GM21447 (cell line): ENCODE measurements at regions not wholly inside any gene's neighbourhood (a gene's known extent, or its start where the extent isn't known, plus 50 kb on each side); places are given as distances from the start of the nearest gene placed in this dataset.
"Not testable (repeated sequence)": the region's sequence is repeated elsewhere in the genome, so short reads cannot be mapped to it uniquely, and the experiment has no call there.

Experiments
- ATAC-seq: cut with Tn5 transposase; IDR thresholded peaks from one replicate; pipeline ENCODE4 v1.9.1; 2021; ENCODE audit not compliant: unreplicated experiment

DNA sequence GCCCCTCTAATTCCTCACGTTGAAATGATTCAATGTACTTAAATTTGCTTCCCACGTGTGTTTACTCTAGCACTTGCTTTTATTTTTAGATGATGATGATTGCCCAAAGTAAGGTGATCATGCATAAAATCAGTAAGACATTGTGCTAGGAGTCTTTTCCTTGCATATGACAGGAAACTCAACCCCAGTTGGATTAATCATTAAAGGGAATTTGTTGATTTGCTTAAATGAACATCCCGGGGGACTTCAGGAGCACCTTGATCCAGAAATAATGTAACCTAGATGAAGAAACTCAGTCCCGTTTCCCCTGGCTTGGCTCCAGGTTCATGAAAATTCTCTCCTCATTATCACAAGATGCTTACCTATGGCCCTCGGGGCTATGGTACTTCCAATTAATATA lies 106.1 kb upstream of the STC2 start:
- ATAC-seq: no peak

DNA sequence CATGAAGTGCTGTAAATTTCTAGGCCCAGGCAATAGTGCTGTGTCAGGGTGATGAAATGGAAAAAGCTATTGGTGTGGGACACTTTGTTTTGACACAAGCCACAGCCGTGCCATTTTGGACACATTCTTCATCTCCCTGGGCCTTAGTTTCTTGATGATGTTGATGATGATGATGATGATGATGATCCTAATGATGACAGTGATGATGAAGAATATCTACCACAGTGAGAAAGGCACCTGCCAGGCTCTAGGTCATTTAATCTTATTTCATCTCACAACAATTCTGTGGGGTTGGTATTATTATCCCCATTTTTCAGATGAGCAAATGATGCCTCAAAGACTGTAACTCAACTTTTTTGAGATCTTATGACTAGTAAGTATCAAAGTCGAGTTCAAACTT lies 102.2 kb upstream of the STC2 start:
- no peak for ATAC-seq

DNA sequence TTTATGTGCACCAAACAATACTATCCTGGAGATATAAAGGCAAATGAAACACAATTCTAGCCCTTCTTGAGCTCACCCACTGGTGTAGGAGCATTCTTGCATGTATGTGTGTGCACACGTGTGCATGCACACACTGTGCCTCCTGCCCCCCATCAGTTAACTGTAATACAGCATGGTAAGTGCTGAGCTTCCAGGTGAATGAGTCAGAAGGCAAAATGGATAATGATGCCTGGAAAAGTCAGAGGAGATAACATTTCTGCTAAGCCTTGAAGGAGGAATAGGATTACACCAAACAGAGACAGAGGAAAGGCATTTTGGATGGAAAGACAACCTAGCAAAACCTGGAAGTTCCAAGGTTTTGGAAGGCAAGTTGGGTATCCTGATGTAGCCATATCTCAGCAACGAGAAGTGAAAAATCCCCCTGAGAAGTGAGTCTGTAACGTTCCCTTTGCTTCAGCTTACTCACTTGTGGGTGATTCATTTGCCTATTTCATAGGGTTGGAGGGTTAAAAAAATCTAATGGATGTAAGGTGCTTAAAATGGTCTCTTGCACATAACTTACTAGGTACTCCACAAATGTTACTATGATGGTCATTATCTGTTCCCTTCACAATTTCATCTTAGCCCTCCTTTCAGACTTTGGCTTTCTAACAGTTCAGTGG lies 101.4 kb upstream of the STC2 start:
- no peak for ATAC-seq

DNA sequence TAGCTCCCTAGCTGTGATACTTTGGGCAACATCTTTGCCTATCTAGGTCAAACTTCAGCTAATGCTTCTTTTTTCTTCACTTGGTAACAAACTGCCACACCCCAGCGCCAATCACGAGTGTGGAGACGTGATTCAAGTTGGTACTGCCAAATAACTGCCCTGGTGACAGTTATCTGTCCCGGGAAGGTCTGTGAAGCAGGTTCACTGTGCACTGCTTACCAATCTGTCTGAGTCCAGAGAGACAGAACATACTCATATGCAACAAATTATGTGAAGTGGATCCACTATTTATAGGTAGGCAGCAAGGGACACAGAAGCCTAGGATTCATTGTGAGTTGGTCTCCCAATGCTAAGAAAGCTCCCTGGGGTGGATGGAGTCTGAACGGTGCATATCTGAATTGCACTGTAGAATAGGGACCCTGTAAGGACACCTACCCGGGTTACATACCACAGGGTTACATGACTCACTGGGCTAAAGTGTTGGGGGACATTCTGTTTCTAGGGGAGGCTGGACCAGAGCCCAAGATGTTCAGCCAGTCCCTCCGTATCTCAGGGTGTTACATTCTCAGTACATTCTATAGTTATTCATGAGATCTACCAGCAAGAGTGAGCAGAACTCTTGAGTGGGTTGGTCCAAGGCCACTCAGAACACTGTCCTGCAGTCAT lies 95.4 kb upstream of the STC2 start:
- no peak for ATAC-seq

DNA sequence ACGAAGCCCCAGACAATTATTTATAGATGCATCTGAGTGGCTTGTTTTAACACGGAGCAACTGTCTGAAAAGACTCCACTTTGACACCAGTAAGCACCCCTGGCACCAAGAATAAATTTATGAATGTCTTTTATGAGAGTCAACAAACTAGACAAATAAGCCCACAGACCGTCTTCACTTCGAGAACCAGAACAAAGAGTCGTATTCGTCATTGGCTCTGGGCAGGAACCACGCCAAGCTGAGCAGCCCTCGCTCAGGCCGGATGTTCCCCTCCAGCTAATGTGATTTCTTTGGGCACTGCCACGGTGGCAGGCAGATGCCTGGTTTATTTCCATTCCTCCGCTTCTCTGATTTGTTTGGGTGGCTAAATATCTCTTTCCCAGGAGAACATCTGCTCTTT lies 91.9 kb upstream of the STC2 start:
- ATAC-seq: no peak

DNA sequence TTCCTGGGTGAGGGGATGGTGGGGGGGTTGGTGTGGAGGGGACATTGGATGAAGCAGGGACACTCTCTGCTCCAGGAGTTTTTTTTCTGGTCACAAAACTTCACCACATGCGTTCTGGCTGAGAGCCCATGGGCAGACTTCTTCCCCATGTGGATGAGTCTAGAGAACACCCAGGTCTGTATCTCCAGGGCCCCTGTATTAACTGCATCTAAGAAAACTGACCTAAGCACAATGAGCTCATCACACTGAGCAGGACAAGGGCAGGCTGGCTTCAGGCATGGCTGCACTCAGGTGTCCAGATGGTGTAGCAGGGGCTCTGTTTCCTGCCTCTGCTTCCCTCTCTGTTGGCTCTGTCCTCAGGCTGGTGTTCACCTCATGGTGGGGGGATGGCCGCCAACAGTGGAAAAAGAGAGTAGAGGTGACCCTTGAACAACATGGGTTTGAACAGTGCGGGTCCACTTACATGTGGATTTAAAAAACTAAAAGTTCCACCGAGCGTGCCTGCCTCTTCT lies 85.3 kb upstream of the STC2 start:
- ATAC-seq: no peak

DNA sequence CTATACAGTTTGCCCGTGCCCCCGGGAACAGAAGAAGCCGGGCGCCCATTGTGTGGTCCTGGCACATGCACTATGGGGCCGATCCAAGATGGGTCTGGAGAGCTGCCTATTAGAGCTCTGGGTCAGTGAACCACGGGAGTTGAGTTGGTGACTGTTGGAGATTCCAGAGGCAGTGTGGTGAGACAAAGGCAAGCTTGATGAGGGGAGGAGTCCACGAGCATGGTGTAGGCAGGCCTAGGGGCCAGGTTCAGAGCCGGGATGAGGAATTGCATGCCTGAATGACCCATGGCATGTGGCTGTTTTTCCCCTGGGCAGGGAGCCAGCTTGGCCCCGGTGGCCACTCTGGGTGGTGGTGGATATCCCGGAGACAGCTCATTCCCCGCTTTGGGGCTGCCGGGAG lies 84.4 kb upstream of the STC2 start:
- ATAC-seq: no peak

DNA sequence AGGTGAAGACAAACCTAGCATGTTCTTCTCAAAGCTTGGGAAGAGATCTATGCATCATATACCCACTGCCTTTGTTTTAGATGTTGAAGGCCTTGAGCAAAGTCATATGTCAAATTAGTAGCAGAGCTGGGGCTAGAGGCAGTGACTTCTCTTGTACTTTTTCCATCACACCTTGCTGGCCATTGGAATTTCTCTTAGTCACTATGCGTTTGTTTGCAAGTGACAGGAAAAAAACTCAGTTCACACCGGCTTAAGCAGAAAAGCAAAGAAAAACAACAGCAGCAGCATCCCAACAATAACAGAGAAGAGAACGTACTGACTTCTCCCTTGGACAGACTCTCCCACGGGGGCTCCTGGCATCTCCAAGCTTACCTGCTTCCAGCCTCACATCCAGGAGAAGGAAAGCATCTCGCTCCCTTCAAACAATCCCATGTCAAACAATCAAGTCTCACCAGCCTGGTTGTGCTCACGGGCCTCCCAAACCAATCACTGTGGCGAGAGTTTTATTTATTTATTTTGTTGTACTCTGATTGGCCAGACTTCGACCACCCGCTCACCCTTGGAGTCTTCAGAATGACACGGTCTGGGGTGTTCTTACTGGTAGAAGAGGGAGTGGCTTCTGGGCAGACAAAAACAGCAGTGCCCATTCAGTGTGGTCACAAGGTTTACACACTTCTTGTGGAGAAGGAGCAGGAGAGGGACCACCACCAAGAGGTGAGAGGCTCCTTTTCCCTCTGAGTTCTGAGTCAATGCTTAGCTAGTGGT lies 83.8 kb upstream of the STC2 start:
- ATAC-seq: no peak

DNA sequence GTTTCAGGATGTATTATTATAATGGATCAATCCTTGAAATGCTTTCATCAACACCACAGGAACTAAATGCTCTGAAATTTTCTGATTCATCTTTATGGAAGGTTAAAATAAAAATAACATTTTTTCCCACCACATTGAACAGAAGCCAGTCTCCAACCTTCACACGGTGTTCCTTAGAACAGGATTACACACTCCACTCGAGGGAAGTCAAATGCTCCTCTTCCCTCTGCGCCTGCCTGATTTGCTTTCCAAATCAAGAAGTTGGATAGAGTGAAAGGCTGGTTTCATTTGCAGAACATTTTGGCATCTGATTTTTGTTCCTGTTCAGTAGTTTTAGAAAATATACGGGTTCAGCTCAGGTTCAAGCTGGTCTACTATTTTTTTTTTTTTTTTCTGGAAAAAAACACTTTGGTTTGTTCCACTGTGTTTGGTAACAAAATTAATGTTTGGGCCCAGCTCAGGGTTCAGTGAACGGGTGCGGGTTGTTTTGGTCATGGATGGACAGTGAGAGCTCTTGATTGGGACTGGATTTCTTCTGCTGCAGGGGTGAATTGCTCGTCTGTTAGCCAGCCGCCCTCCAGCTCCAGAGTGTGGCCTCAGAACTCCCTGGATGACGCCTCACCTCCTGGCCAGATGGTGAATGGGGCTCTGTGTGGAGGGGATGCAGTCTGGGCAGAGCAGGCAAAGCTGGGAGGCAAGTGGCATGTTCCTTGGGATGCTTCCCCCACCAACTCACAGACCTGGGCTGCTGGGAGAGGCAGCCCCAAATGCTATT lies 82.4 kb upstream of the STC2 start:
- no peak for ATAC-seq

DNA sequence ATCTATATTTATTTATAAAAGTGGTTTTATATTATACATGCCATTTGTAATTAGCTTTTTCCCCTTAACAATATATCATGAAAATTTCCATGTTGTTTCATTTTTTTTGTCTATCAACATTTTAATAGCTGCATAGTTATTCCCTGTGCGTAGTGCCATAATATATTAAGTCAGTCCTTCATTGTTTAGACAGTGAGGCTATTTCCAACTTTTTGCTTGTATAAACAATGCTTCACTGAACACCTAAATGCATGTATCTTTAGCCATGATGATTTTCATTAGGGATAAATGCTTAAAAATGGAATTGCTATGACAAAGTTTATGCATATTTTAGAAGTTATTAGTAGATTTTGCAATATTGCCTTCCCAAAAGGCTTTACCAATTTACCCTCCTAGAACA lies 80.7 kb upstream of the STC2 start:
- ATAC-seq: no peak

DNA sequence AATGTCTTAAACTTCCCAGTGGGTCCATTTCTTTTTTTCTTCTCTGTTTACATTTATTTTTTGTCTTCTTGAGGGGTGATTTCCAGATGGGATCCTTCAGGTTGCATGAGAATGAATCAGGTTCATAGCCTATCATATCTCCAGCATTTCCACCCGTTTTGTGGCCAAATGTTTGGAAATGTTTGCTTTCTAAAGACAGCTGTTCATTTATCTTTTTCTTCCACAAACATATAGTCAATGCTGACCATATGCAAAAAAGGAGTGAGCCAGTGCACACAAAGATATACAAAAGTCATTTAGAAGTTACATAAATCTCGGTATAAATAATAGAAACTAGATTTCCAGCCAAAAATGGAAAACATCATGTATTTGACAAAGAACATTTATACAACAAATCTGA lies 71.6 kb upstream of the STC2 start:
- no peak for ATAC-seq

DNA sequence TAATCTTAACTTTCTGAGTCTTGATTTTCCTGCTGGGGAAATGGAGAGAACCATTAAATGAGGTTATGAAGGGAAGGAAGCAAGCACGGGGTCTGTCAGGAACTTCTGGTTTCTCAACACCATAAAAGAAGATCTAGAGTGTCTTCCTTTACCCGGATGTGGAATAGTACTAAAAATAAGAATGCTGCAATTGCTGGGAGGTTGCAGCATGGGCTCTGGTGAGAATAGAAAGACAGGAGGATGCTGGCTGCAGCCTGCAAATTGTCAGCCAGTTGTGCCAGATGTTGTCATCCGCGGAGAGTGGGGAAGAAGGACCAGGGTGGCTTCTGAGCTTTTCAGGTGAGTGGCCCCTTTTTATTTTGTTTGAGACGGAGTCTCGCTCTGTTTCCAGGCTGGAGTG lies 69.3 kb upstream of the STC2 start:
- ATAC-seq: no peak

DNA sequence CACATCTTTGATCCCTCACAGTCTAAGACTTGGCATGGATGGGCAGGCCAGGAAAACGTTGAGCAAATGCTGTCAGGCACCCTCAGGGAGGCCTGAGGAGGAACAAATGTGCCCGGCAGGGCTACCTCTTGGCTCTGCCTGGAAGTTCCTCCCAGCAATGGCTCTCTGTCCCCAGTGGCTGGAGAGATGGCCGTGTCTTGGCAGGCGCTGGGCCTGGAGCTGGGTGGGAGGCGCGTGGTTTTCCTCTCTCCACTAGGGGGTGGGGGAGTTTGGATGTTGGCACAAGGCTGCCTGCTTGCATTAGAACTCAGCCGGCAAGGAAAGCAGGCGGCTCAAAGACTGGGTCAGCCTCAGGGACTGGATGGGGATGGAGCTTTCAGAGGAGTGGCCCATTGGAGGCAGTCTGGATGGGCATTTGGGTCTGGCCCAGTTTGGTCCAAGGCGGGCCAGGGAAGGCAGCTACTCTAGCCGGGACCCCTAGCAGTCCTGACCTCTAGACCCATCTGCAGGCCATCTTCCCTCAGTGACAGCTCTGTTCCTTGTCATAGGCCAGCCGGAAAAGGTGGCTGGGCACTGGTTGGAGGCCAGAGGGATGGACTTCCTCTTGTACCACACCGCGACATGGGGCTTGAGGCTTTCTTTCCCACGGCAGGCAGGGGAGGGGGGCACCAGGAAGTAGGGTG lies 68.2 kb upstream of the STC2 start:
- no peak for ATAC-seq

DNA sequence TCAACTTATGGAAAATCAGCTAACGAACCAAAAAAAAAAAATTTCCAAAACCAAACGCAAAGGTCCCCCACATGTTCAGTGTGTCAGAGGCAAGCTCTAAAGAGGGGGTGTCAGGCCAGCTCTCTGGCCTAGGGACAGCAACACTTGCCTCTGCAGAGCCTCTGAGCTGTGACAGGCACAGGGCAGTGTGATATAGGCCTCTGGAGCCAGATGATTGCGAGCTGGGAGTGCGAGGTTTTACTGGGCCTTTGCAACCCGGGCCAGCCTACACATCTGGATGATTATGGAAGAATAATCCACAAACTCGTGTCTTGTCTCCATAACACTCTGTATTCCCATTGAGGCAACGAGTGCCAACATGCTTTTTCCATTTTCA lies 67.7 kb upstream of the STC2 start:
- ATAC-seq: no peak

DNA sequence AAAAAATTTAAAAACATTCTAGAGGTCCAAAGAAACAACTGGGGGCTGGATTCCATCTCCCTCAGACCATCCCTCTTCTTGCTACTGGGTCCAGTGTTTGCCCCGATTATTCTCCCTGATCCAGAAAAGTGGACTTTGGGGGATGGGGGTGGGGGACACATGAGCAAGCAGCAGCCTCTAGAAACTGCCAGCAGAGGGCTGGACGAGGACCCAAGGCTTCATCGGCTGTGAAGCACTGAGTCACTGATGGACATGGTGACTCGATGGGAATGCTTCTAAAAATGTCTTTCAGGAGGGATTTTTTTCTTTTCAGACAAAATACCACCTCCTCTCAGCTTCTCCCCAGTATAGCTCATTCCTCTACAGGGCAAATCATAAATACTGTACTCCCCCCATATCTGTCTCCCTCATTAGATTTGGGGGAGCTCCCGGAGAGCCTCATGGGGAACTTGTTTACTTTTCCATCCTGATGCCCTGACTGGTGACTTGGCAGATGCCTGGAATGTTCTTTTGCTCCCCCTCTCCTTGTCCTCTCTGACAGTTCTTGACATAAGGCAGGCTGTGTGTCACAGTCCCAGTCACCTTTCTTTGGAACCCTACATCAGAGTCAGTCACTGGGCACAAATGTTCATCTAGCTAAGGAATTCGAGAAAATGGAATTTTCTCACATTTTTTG lies 67.2 kb upstream of the STC2 start:
- ATAC-seq: no peak

DNA sequence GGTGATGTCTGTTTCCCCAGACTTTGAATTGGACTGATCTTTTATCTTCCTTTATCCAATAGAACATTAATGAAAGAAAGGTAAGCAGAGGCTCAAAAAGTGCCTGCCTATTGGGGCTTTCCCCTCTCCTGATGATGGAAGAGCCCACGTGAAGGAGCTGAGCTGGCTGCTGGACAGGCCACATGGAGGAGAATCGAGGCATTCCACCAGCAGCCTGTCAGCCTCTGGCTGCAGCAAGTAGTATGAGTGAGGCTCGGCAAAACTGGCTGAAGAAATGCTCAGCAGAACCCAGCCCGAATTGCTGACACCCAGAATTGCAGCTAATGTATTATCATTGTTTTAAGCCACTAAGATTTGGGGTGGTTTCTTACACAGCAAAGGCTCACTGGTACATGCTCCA lies 66.5 kb upstream of the STC2 start:
- no peak for ATAC-seq

DNA sequence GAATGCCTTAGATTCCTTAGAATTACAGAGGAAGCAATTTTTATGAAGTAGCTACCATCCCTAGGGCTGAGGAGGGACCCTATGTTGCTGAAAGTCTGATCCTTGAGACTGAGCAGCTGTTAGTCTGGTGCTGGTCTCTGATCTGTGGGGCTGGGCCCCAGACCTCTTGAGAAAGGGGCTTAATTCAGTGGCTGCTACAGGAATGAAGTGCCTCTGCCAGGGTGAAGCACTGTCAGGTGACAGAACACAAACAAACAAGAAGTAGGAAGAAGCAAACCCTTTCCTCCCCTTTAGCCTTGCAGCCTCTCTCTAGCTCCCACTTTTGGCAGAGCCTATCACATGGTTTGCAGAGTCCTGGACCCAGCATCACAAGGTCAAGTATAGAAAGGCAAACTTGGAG lies 64.0 kb upstream of the STC2 start:
- no peak for ATAC-seq

DNA sequence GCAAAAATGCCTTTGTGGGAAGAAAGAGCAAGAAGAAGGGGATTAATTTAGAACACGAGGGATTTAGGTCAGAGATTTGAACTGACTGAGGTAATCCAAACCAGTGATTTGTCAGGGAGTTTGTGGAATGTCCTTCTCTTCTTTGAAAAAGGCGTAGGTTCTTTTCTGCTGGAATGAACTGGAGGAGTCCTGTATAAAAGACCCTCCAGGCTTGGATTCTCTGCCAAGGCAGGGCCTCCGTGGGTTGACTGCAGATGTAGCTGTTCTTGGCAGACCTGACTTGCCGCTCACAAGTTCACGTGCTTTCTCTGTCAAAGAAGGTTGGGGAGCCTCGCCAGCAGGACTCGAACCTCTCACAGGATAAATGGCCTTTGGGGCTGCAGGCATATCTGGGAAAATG lies 62.8 kb upstream of the STC2 start:
- ATAC-seq: no peak

DNA sequence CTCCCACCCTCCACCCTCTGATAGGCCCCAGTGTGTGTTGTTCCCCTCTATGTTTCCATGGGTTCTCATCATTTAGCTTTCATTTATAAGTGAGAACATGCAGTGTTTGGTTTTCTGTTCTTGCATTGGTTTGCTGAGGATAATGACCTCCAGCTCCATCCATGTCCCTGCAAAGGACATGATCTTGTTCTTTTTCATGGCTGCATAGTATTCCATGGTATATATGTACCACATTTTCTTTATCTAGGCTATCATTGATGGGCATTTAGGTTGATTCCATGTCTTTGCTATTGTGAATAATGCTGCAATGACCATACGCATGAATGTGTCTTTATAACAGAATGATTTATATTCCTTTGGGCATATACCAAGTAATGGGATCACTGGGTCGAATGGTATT lies 59.1 kb upstream of the STC2 start:
- not testable (repeated sequence) for ATAC-seq

DNA sequence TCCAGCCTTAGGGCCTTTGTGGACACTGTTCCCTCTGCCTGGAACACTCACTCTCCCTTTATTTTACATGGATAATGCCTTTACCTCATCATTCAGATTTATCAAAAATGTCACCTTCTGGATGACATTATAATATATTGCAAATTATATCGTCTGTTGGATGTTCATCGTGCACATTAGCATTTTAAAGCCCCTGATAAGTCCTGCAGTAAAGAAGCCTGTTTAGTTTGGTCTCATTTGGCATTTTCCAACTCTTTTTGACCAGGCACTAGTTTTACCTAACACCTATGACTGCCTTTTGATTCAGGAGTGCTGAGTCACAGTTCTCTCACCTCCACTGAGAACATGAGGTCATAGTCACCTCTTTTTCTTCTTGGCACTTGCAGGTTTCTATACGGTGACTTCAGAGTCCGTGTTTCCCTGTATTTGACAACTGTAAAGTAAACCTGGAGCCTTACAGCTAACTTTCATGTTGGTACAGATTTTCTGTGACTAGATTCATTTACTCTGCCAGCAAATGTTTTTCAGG lies 57.7 kb upstream of the STC2 start:
- no peak for ATAC-seq
